HG02588 (cell line): ENCODE measurements at regions not wholly inside any gene's neighbourhood (a gene's known extent, or its start where the extent isn't known, plus 50 kb on each side); places are given as distances from the start of the nearest gene placed in this dataset.
"Not testable (repeated sequence)": the region's sequence is repeated elsewhere in the genome, so short reads cannot be mapped to it uniquely, and the experiment has no call there.

Experiments
- ATAC-seq: cut with Tn5 transposase; IDR thresholded peaks from one replicate; pipeline ENCODE4 v1.9.1; 2021; ENCODE audit warnings: mild to moderate bottlenecking, moderate library complexity; ENCODE audit not compliant: unreplicated experiment

GRCh38 chr15:20348291-20348899 lies 193.2 kb downstream of the GOLGA6L6 start:
- no peak for ATAC-seq

DNA sequence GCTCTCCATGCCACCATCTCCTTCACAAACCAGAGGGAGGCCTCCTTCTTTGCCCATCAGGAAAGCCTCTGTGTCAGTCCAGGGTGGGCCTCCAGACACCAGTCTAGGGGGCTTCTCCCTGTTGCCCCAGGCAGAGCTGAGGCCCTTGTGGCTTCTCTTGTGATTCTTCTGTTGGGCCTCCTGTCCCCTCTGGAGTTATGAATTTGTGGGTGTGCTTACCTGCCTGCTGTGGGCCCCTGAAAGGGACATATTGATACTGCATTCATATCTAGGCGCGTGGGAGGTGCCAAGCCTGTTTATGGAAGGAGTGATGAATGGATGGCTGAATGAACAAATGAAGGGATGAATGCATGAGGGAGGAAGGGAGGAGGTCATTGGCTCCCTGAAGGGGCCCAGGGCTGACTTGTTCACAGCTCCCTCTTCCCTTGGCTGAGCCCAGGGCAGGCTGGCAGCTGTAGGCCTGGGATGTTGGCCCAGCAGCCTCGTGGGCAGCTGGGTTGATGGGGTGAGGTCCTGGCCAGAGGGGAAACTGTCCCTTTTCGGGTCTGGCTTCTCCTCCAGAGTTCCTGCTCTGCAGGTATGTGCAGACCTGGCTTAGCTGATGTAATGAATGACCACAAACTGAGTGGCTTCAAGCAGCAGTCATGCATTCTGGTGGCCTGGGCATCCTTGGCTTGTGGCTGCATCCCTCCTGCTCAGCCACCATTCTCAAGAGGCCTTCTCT lies 195.4 kb downstream of the GOLGA6L6 start:
- no peak for ATAC-seq

DNA sequence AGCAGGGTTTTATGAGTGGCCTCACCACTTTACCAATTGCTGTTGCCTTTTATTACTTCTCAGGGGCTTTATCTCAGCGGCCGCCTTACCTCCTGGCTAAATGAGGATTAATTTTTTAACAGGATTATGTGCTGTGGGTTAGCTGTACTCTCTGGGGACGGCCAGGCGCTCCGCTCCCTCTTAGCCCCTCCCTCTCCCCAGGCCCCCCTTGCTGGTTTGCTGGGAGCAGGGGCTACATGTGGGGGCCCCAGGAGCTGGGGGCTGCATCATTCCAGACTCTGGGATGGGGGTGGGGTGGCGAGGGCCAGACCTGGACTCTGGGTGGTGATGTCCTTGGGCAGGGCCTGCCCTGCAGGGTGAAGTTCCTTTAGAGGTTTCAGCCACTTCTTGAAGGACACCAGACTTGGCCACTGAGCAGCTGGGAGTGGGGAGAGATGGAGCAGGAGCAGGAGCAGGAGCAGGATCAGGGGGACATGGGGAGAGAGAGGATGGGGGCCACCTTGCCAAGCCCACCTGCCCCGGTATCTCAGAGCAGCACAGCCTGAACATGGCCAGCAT lies 196.1 kb downstream of the GOLGA6L6 start:
- ATAC-seq: no peak

DNA sequence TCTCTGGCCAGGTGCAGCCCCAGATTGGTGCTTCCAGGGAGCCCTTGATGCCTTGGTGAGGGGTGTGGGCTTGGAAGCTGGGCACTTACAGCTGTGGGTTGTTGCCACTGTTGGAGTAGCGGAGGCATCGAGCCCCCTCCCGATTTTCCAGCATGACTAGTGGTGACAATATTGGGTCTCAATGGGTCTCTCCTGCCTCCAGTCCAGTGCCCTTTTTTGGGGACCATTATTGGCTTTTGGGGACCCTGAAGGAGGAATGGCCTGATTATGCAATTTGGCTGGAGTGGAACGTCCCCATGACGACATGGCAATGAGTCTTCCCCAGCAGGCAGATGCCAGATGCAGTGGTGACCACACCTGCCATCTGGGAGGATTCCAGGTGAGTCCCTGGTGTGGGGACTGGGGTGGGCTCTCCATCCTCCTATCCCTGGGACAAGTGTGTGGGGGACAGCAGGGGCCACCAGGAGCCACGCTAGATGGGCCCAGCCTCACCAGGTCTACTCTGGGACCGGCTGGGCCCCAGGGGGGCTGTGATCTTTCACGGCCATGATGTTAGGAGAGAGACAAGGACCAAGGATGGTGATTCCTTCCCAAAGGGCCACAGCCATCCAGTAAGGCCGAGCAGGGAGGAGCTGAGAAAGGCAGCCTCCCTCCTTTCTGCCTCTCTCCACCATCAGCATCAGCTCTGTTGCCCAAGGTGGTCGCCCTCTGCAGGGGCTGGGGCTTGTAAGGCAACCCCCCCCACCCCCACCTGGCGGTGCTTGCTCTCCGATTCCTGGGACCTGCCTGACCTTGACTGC lies 196.8 kb downstream of the GOLGA6L6 start:
- ATAC-seq: no peak

GRCh38 chr15:20343395-20344211 lies 198.0 kb downstream of the GOLGA6L6 start:
- not testable (repeated sequence) for ATAC-seq

GRCh38 chr15:20342601-20343394 lies 198.8 kb downstream of the GOLGA6L6 start:
- not testable (repeated sequence) for ATAC-seq

- ATAC-seq: no peak
Observed at GRCh38 chr15:20341901-20342600, 199.5 kb downstream of the GOLGA6L6 start.

GRCh38 chr15:20340931-20341661 lies 200.5 kb downstream of the GOLGA6L6 start:
- ATAC-seq: no peak

GRCh38 chr15:20340331-20340811 lies 201.2 kb downstream of the GOLGA6L6 start:
- no peak for ATAC-seq

DNA sequence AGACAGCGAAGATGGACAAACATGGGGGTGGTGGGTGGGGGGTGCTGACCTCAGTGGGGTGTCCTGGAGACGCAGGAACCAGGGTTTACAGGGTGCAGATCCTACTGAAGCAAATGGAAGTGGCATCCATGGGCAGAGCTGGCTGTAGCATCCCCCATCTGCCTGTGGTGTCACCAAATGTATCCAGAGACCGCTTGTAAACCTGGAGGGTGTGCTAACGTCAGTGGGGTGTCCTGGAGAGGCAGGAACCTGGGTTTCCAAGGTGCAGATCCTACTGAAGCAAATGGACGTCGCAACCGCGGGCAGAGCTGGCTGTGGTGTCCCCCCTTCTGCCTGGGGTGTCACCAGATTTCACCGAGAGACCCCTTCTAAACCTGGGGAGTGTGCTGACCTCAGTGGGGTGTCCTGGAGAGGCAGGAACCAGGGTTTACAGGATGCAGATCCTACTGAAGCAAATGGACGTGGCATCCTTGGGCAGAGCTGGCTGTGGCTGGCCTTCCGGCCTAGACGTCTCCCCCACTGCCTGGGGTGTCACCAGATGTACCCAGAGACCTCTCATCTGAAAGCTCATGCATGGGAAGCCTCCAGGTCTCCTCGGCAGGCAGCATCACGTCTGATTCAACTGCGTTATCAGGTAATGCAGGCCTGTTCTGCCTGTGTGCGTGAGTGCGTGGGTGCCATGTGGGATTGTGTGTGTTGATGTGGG lies 202.4 kb downstream of the GOLGA6L6 start:
- not testable (repeated sequence) for ATAC-seq

GRCh38 chr15:20338671-20339070 lies 202.9 kb downstream of the GOLGA6L6 start:
- ATAC-seq: not testable (repeated sequence)

- not testable (repeated sequence) for ATAC-seq
Observed at GRCh38 chr15:20337238-20337637, 204.4 kb downstream of the GOLGA6L6 start.

DNA sequence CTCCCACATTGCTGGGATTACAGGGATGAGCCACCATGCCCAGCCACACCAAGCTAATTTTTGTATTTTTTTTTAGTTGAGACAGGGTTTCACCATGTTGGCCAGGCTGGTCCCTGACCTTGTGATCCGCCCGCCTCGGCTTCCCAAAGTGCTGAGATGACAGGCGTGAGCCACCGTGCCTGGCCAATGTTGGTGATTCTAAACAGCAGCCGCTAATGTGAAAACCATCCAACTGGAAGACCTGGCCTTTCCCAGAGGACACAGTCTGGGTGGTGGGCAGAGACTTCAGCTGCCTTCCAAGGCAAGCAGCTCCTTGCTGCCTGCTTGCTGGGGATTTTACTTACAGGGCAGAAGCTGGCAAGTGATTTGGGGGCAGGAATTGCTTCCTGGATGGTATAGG lies 207.1 kb downstream of the GOLGA6L6 start:
- ATAC-seq: not testable (repeated sequence)

DNA sequence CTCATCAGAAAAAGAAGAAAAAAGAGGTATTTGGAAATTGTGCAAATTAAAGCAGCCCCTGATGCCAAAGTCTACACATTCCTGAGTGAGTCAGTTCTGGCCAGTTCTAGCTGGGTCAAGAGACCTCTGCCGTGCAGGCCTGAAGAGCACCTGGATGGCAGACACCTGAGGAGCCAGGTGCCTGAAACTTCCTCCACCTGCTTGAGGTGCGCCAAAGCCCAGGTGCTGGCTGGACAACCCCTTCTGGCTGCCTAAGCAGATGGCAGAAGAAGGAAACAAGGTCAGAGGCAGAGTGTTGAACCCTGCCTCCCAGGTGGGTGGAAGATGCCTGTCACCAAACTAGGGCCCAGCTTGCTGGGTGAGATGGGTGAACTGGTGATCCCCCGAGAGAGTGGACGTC lies 215.8 kb downstream of the GOLGA6L6 start:
- ATAC-seq: not testable (repeated sequence)

DNA sequence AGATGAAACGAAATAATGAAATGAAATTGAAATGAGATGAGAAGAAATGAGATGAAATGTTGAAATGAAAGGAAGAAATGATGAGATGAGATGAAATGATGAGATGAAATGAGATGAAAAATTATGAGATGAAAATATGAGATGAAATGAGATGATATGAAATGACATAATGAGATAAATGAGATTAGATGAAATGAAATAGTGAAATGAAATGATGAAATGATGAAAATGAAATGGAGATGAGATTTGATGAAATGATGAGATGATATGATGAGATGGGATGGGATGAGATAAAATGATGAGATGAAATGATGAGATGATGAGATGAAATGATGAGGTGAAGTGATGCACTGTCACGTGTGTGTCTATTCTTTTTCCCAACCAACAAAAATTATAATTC lies 224.5 kb downstream of the GOLGA6L6 start:
- ATAC-seq: not testable (repeated sequence)

DNA sequence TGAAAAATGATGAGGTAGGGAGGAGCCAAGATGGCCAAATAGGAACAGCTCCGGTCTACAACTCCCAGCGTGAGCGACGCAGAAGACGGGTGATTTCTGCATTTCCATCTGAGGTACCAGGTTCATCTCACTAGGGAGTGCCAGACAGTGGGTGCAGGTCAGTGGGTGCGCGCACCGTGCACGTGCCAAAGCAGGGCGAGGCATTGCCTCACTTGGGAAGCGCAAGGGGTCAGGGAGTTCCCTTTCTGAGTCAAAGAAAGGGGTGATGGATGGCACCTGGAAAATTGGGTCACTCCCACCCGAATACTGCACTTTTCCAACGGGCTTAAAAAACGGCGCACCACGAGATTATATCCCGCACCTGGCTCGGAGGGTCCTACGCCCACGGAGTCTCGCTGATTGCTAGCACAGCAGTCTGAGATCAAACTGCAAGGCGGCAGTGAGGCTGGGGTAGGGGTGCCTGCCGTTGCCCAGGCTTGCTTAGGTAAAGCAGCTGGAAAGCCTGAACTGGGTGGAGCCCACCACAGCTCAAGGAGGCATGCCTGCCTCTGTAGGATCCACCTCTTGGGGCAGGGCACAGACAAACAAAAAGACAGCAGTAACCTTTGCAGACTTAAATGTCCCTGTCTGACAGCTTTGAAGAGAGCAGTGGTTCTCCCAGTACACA lies 230.5 kb downstream of the GOLGA6L6 start:
- ATAC-seq: not testable (repeated sequence)

GRCh38 chr15:20310603-20311002 lies 231.0 kb downstream of the GOLGA6L6 start:
- ATAC-seq: no peak
